ENCODE measurements at regions not wholly inside any gene's neighbourhood (a gene's known extent, or its start where the extent isn't known, plus 50 kb on each side); places are given as distances from the start of the nearest gene placed in this dataset.
A peak's percentile ranks its signal among the peaks of the same experiment; 100 is the strongest.

- no peak overlapping the region for H3K4me2 ChIP-seq (replicated peaks; ENCODE audit: extremely low read depth, low read length, poor library complexity, severe bottlenecking)
- no peaks in the 10 kb centered on the region for H3K27me3 ChIP-seq (ENCODE audit: control insufficient read depth in 2 of 2, insufficient read depth in 2 of 2, low read length in 2 of 2)
- H3K4me3 Mint-ChIP-seq: no peak overlapping the region
- no peak overlapping the region for H3K4me3 ChIP-seq (replicated peaks in 1 of 3; ENCODE audit: low read depth in 2 of 3, low read length in 3 of 3)
- peaks cover 21% of the 10 kb centered on the region for H3K4me1 Mint-ChIP-seq
- no peak overlapping the region for H3K9ac ChIP-seq (ENCODE audit: insufficient read depth, low read length, poor library complexity, severe bottlenecking)
- peaks cover 0 to 5% (median 2%) of the 10 kb centered on the region in 3 donors for H3K27me3 Mint-ChIP-seq (ENCODE audit: low read depth in 3 of 3)
- peaks cover 8 to 11% of the 10 kb centered on the region in 2 donors for H3K4me1 ChIP-seq (ENCODE audit: control insufficient read depth in 1 of 2, insufficient read depth in 2 of 2, low read length in 2 of 2)
- no peak overlapping the region for H3K27ac ChIP-seq (ENCODE audit: low read depth in 1 of 2, low read length in 2 of 2)
- no peaks in the 10 kb centered on the region for H3K36me3 ChIP-seq (replicated peaks in 1 of 2; ENCODE audit: control insufficient read depth in 1 of 2, insufficient read depth in 2 of 2, low read length in 2 of 2)
- no peak overlapping the region for H2AFZ ChIP-seq (ENCODE audit: insufficient read depth, low read depth, low read length, poor library complexity, severe bottlenecking)
- no peak for DNase-seq
- no peaks in the 10 kb centered on the region for H3K79me2 ChIP-seq (ENCODE audit: insufficient read depth, low read length)
- no peaks in the 10 kb centered on the region for H3K9me3 ChIP-seq (replicated peaks in 1 of 2; ENCODE audit: control insufficient read depth in 1 of 2, insufficient read depth in 1 of 2, low read length in 2 of 2)
- no peaks in the 10 kb centered on the region for H4K20me1 ChIP-seq (ENCODE audit: insufficient read depth, low read length)
- 26% methylated on average over 3 of the region's 3 CpGs for WGBS (ENCODE audit: insufficient coverage)
- intact Hi-C loops (cut with micrococcal nuclease): loop anchor here in 1 of 2 donors (10.0 kb wide), 1 partner anchor 353 kb away; no protein-coding TSS in a partner anchor
- no peaks in the 10 kb centered on the region for H3K36me3 Mint-ChIP-seq
- H3K9me3 Mint-ChIP-seq: peaks cover 0 to 3% (median 0%) of the 10 kb centered on the region in 7 donors
- no peak for TF ChIP-seq CTCF (IDR thresholded peaks at IDR 0.05)
- no peak overlapping the region for H3K27ac Mint-ChIP-seq
Observed at GRCh38 chr12:54721312-54721711, 73.1 kb upstream of the DCD start.

GRCh38 chr12:54719691-54720090 lies 71.5 kb upstream of the DCD start:
- DNase-seq: peak in 2 of 3 donors; percentile 5 to 23
- Mint-ChIP-seq H3K9me3 (peaks cover 0 to 5% (median 0%) of the 10 kb centered on the region in 7 donors), H3K36me3 (no peaks in the 10 kb centered on the region), H3K4me1 (peaks cover 27% of the 10 kb centered on the region), H3K4me3 (no peak overlapping the region), H3K27me3 (ENCODE audit: low read depth in 3 of 3) (peaks cover 0 to 5% (median 2%) of the 10 kb centered on the region in 3 donors), H3K27ac (no peak overlapping the region)
- Histone ChIP-seq H3K4me2 (replicated peaks; ENCODE audit: extremely low read depth, low read length, poor library complexity, severe bottlenecking) (no peak overlapping the region), H3K27ac (ENCODE audit: low read depth in 1 of 2, low read length in 2 of 2) (no peak overlapping the region), H3K79me2 (ENCODE audit: insufficient read depth, low read length) (no peaks in the 10 kb centered on the region), H3K27me3 (ENCODE audit: control insufficient read depth in 2 of 2, insufficient read depth in 2 of 2, low read length in 2 of 2) (no peaks in the 10 kb centered on the region), H2AFZ (ENCODE audit: insufficient read depth, low read depth, low read length, poor library complexity, severe bottlenecking) (peak overlapping the region; percentile 23), H4K20me1 (ENCODE audit: insufficient read depth, low read length) (no peaks in the 10 kb centered on the region), H3K36me3 (replicated peaks in 1 of 2; ENCODE audit: control insufficient read depth in 1 of 2, insufficient read depth in 2 of 2, low read length in 2 of 2) (no peaks in the 10 kb centered on the region), H3K4me3 (replicated peaks in 1 of 3; ENCODE audit: low read depth in 2 of 3, low read length in 3 of 3) (no peak overlapping the region), H3K4me1 (ENCODE audit: control insufficient read depth in 1 of 2, insufficient read depth in 2 of 2, low read length in 2 of 2) (peaks cover 16 to 18% of the 10 kb centered on the region in 2 donors), H3K9me3 (replicated peaks in 1 of 2; ENCODE audit: control insufficient read depth in 1 of 2, insufficient read depth in 1 of 2, low read length in 2 of 2) (no peaks in the 10 kb centered on the region), H3K9ac (ENCODE audit: insufficient read depth, low read length, poor library complexity, severe bottlenecking) (no peak overlapping the region)
- 85% methylated on average over 2 of the region's 5 CpGs for WGBS (ENCODE audit: insufficient coverage)
- intact Hi-C loops (cut with micrococcal nuclease): loop anchor here in 1 of 2 donors (10.0 kb wide), 1 partner anchor 355 kb away; no protein-coding TSS in a partner anchor
- no peak for TF ChIP-seq CTCF (IDR thresholded peaks at IDR 0.05)

Data from CD14-positive monocyte (primary cell).